ENCODE measurements at regions not wholly inside any gene's neighbourhood (a gene's known extent, or its start where the extent isn't known, plus 50 kb on each side); places are given as distances from the start of the nearest gene placed in this dataset.

- no peak for TF ChIP-seq ZNF274 (IDR thresholded peaks at IDR 0.05; ENCODE audit: low read depth, low read length)
- no peak for TF ChIP-seq YY1 (IDR thresholded peaks at IDR 0.05; ENCODE audit: insufficient read depth, insufficient read length)
Measured at GRCh38 chr6:30000156-30000791, 57.9 kb downstream of the HLA-A start.

Measured in NT2/D1 (cell line).